Activated naive CD4-positive, alpha-beta T cell treated with Interleukin-2 at 50 U/mL for 16 hours (primary cell): ENCODE measurements at regions not wholly inside any gene's neighbourhood (a gene's known extent, or its start where the extent isn't known, plus 50 kb on each side); places are given as distances from the start of the nearest gene placed in this dataset.
"Not testable (repeated sequence)": the region's sequence is repeated elsewhere in the genome, so short reads cannot be mapped to it uniquely, and the experiment has no call there.

Experiments used
- DNase-seq: peaks from one replicate; pipeline ENCODE4 v3.0.0-alpha.2; 2020

GRCh38 chr7:42673951-42674350 lies 237.9 kb downstream of the C7orf25 start:
- no peak for DNase-seq

- DNase-seq = no peak
Measured at GRCh38 chr7:42672339-42672999, 239.4 kb downstream of the C7orf25 start.

GRCh38 chr7:42671627-42672026 lies 240.2 kb downstream of the C7orf25 start:
- no peak for DNase-seq

GRCh38 chr7:42666994-42667393 lies 244.9 kb downstream of the C7orf25 start:
- DNase-seq = no peak

GRCh38 chr7:42662862-42663261 lies 249.0 kb downstream of the C7orf25 start:
- no peak for DNase-seq

GRCh38 chr7:42661312-42661711 lies 250.6 kb downstream of the C7orf25 start:
- DNase-seq = no peak

GRCh38 chr7:42650701-42651100 lies 261.2 kb downstream of the C7orf25 start:
- DNase-seq = no peak

GRCh38 chr7:42650171-42650570 lies 261.7 kb downstream of the C7orf25 start:
- no peak for DNase-seq

GRCh38 chr7:42645906-42646305 lies 266.0 kb downstream of the C7orf25 start:
- DNase-seq = no peak

- no peak for DNase-seq
Measured at GRCh38 chr7:42642699-42643098, 269.2 kb downstream of the C7orf25 start.

GRCh38 chr7:42639930-42640329 lies 271.9 kb downstream of the C7orf25 start:
- no peak for DNase-seq

- DNase-seq = not testable (repeated sequence)
Measured at GRCh38 chr7:42636380-42636779, 275.5 kb downstream of the C7orf25 start.

GRCh38 chr7:42628054-42628453 lies 283.8 kb downstream of the C7orf25 start:
- DNase-seq = no peak

- no peak for DNase-seq
Measured at GRCh38 chr7:42627626-42628025, 284.2 kb downstream of the C7orf25 start.

- DNase-seq = no peak
Measured at GRCh38 chr7:42627101-42627500, 284.8 kb downstream of the C7orf25 start.

- no peak for DNase-seq
Measured at GRCh38 chr7:42625421-42625820, 286.4 kb downstream of the C7orf25 start.

- DNase-seq = no peak
Measured at GRCh38 chr7:42624471-42624870, 287.4 kb downstream of the C7orf25 start.

GRCh38 chr7:42621543-42622219 lies 290.2 kb downstream of the C7orf25 start:
- no peak for DNase-seq

- DNase-seq = no peak
Measured at GRCh38 chr7:42618651-42619360, 293.1 kb downstream of the C7orf25 start.

GRCh38 chr7:42617806-42618457 lies 293.9 kb downstream of the C7orf25 start:
- no peak for DNase-seq

GRCh38 chr7:42617071-42617765 lies 294.7 kb downstream of the C7orf25 start:
- DNase-seq = no peak

- no peak for DNase-seq
Measured at GRCh38 chr7:42614636-42615035, 297.2 kb downstream of the C7orf25 start.

- DNase-seq = no peak
Measured at GRCh38 chr7:42611961-42612360, 299.9 kb downstream of the C7orf25 start.
